ENCODE measurements at regions not wholly inside any gene's neighbourhood (a gene's known extent, or its start where the extent isn't known, plus 50 kb on each side); places are given as distances from the start of the nearest gene placed in this dataset.

GRCh38 chr20:57894096-57894495, 184.3 kb upstream of the PMEPA1 start:
- TF ChIP-seq POLR2AphosphoS5 (IDR thresholded peaks at IDR 0.05; ENCODE audit: low read depth, low read length), result no peak
- TF ChIP-seq, protein P1, sequence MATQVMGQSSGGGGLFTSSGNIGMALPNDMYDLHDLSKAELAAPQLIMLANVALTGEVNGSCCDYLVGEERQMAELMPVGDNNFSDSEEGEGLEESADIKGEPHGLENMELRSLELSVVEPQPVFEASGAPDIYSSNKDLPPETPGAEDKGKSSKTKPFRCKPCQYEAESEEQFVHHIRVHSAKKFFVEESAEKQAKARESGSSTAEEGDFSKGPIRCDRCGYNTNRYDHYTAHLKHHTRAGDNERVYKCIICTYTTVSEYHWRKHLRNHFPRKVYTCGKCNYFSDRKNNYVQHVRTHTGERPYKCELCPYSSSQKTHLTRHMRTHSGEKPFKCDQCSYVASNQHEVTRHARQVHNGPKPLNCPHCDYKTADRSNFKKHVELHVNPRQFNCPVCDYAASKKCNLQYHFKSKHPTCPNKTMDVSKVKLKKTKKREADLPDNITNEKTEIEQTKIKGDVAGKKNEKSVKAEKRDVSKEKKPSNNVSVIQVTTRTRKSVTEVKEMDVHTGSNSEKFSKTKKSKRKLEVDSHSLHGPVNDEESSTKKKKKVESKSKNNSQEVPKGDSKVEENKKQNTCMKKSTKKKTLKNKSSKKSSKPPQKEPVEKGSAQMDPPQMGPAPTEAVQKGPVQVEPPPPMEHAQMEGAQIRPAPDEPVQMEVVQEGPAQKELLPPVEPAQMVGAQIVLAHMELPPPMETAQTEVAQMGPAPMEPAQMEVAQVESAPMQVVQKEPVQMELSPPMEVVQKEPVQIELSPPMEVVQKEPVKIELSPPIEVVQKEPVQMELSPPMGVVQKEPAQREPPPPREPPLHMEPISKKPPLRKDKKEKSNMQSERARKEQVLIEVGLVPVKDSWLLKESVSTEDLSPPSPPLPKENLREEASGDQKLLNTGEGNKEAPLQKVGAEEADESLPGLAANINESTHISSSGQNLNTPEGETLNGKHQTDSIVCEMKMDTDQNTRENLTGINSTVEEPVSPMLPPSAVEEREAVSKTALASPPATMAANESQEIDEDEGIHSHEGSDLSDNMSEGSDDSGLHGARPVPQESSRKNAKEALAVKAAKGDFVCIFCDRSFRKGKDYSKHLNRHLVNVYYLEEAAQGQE (IDR thresholded peaks at IDR 0.05; ENCODE audit: insufficient read depth in 1 of 2, low read depth in 2 of 2, low read length in 2 of 2), result no peak
- TF ChIP-seq SIN3A (IDR thresholded peaks at IDR 0.05; ENCODE audit: borderline replicate concordance, insufficient read depth, low read length), result no peak
- TF ChIP-seq TAF1 (IDR thresholded peaks at IDR 0.05; ENCODE audit: borderline replicate concordance, insufficient read depth, low read length), result no peak
